AG10803 (cell line): ENCODE measurements at regions not wholly inside any gene's neighbourhood (a gene's known extent, or its start where the extent isn't known, plus 50 kb on each side); places are given as distances from the start of the nearest gene placed in this dataset.

Source experiments
- DNase-seq: peaks from one replicate; pipeline ENCODE4 v3.0.0; 2010; ENCODE audit warnings: low read depth
- H3K4me3 ChIP-seq: 2 replicates; pipeline ENCODE4 v1.5.1; 2011; ENCODE audit warnings: mild to moderate bottlenecking, low read length, control low read depth
- CTCF ChIP-seq: conservative IDR thresholded peaks from 2 replicates; pipeline ENCODE4 v1.5.1; 2011; ENCODE audit warnings: mild to moderate bottlenecking, low read length, control low read depth, inconsistent platforms

- no peak overlapping the region for H3K4me3 ChIP-seq
- TF ChIP-seq CTCF, result no peak
- no peak for DNase-seq
These were observed 484.3 kb upstream of the LRATD1 start for GRCh38 chr2:14148216-14148615.

DNA sequence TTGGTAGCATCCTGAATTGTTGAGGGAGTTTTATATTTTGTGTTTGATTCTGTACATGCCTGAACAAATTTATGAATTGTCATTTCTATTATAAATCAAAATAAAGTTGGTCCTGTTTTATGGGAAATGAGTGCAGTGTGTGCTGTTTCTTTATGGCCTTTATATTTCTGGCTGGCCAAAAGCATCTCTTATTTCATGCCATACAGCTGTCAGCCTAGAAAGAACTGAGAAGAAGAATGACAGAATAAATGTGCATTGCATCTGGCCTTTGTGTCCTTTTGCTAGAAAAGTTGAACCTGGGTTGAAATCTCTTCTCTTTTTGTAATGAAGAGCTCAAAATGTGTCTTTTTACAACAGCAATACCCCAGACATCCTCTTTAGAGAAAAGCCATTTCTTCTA lies 474.7 kb upstream of the LRATD1 start:
- H3K4me3 ChIP-seq, result no peak overlapping the region
- no peak for DNase-seq
- no peak for TF ChIP-seq CTCF

DNA sequence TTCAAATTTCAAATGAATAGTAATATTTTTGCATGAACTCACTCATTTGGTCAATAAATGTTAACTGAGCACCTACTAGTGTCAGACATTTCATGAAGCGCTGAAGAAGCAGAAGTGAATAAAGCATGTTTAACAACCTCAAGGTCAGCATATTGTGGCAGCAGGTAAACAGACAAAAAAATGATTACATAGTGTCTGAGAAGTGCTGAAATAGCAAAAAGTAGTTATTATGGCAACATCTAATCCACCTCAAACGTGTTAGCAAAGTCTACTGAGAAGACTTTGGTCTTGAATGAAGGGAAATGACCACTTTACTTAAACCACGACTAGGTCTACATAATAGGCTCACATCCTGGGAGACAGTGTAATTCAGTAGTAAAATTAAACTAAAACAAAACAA lies 452.2 kb upstream of the LRATD1 start:
- TF ChIP-seq CTCF, result no peak
- H3K4me3 ChIP-seq, result no peak overlapping the region
- DNase-seq, result no peak

GRCh38 chr2:14182227-14182946 lies 450.1 kb upstream of the LRATD1 start:
- H3K4me3 ChIP-seq, result no peak overlapping the region
- no peak for TF ChIP-seq CTCF
- DNase-seq, result no peak

DNA sequence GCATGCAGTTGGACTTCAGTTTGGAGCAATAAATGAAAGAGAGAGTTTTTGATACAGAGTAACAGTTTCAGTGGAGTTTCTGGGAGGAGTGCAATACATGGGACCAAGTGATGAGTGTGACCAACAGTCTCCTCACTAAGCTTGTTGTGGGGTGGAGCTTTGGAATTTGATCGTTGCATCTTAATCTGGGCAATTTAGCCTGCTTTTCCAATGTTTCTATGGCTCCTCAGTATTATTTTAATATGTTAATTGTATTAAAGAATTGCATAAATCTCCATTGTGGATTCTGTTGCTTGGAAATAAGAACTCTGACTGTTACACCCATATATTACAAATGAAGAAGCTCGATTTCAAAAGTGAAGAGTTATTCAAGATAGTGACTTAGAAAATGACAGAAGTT lies 446.6 kb upstream of the LRATD1 start:
- DNase-seq, result no peak
- no peak for TF ChIP-seq CTCF
- H3K4me3 ChIP-seq, result no peak overlapping the region

GRCh38 chr2:14188446-14188845 lies 444.1 kb upstream of the LRATD1 start:
- no peak for DNase-seq
- no peak for TF ChIP-seq CTCF
- H3K4me3 ChIP-seq, result no peak overlapping the region

DNA sequence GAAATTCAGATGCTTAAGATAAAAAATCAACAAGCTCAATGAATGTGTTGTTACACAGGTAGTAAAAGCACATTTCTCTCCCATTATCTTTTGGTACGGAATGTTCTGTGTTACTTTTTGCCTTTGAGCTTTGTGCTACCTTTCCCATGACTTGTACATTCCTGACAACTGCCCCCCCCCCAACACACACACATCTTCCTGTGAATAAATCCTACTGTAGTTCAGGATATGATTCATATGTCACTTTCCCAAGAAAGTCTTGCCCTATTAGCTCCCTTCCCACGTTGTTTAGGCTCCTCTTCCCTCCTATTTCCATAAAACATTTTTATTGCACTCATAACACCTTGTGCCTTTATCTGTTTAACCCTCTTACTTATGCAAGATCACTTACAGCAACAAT lies 442.6 kb upstream of the LRATD1 start:
- DNase-seq, result no peak
- no peak overlapping the region for H3K4me3 ChIP-seq
- TF ChIP-seq CTCF, result no peak
